SK-N-SH (cell line): ENCODE measurements at regions not wholly inside any gene's neighbourhood (a gene's known extent, or its start where the extent isn't known, plus 50 kb on each side); places are given as distances from the start of the nearest gene placed in this dataset.
A peak's percentile ranks its signal among the peaks of the same experiment; 100 is the strongest.

Experiments used
- CTCF ChIA-PET: fragments of 300-600, 350-600 bp; formaldehyde crosslinking; extraction: SDS; loops from one replicate; lab custom pipeline; 2021; lab: Yijun Ruan, JAX
- POLR2A ChIA-PET: fragments of 350-600 bp; sonication (Branson Sonifier 250); formaldehyde crosslinking; extraction: SDS; loops from one replicate; lab custom pipeline; 2020; ENCODE audit warnings: antibody characterized with exemption, inconsistent platforms; lab: Yijun Ruan, JAX
- DNase-seq: peaks from one replicate; pipeline ENCODE4 v3.0.0; 2012
- H2AFZ ChIP-seq: fragments of 200-600 bp; sonication (generic); 2 replicates; pipeline ENCODE4 v1.8.1; 2016; ENCODE audit warnings: antibody characterized with exemption, mild to moderate bottlenecking, low read depth
- H3F3A ChIP-seq: fragments of 200-600 bp; sonication (generic); replicated peaks from 2 replicates; pipeline ENCODE3; 2016; ENCODE audit warnings: antibody characterized with exemption, mild to moderate bottlenecking; ENCODE audit not compliant: insufficient read depth
- H3K27ac ChIP-seq, 2 experiments: fragments of 200-500 bp in 1 of 2; fragments of 200-600 bp in 1 of 2; sonication (Bioruptor generic) in 1 of 2; sonication (generic), shearing (Covaris generic) in 1 of 2; 2 replicates each; pipeline versions ENCODE4 v1.5.1 to v1.6.1; 2014 to 2016; ENCODE audit warnings: low read depth in 2 of 2, inconsistent platforms in 1 of 2, low read length in 1 of 2, mild to moderate bottlenecking in 1 of 2, mixed read lengths in 1 of 2
- H3K27me3 ChIP-seq: fragments of 200-600 bp; sonication (generic), shearing (Covaris generic); 2 replicates; pipeline ENCODE4 v1.6.1; 2016; ENCODE audit warnings: mixed run types; ENCODE audit not compliant: insufficient read depth
- H3K36me3 ChIP-seq, 2 experiments: fragments of 200-500 bp in 1 of 2; fragments of 200-600 bp in 1 of 2; sonication (Bioruptor generic) in 1 of 2; sonication (generic) in 1 of 2; replicated peaks in 1 of 2; 2 replicates each; pipeline versions ENCODE3 to v1.5.1; 2014 to 2016; ENCODE audit warnings: low read length in 1 of 2, mild to moderate bottlenecking in 1 of 2; ENCODE audit not compliant: insufficient read depth in 2 of 2, control insufficient read depth in 1 of 2
- H3K4me1 ChIP-seq, 2 experiments: fragments of 200-500 bp in 1 of 2; fragments of 200-600 bp in 1 of 2; sonication (Bioruptor generic) in 1 of 2; sonication (generic), shearing (Covaris generic) in 1 of 2; 2 replicates each; pipeline versions ENCODE4 v1.5.1 to v1.6.1; 2014 to 2016; ENCODE audit warnings: low read depth in 1 of 2, low read length in 1 of 2, mixed run types in 1 of 2; ENCODE audit not compliant: insufficient read depth in 2 of 2, control insufficient read depth in 1 of 2
- H3K4me2 ChIP-seq: fragments of 200-600 bp; sonication (generic), shearing (Covaris generic); 2 replicates; pipeline ENCODE4 v1.6.1; 2017; ENCODE audit warnings: mixed run types
- H3K4me3 ChIP-seq, 2 experiments: fragments of 200-500 bp in 1 of 2; fragments of 200-600 bp in 1 of 2; sonication (Bioruptor generic) in 1 of 2; sonication (generic), shearing (Covaris generic) in 1 of 2; 2 replicates each; pipeline versions ENCODE4 v1.5.1 to v1.8.1; 2014 to 2016; ENCODE audit warnings: low read depth in 2 of 2, inconsistent platforms in 1 of 2, low read length in 1 of 2, mild to moderate bottlenecking in 1 of 2, mixed read lengths in 1 of 2, moderate library complexity in 1 of 2
- H3K79me2 ChIP-seq: fragments of 200-600 bp; sonication (generic); 2 replicates; pipeline ENCODE4 v1.8.1; 2017; ENCODE audit warnings: mild to moderate bottlenecking; ENCODE audit not compliant: insufficient read depth
- H3K9ac ChIP-seq: fragments of 200-600 bp; sonication (generic); 2 replicates; pipeline ENCODE4 v1.6.1; 2017; ENCODE audit warnings: mixed run types
- H3K9me2 ChIP-seq: fragments of 200-600 bp; sonication (generic); 2 replicates; pipeline ENCODE4 v1.6.1; 2017; ENCODE audit warnings: mixed run types
- H3K9me3 ChIP-seq: fragments of 200-600 bp; sonication (generic); 2 replicates; pipeline ENCODE4 v1.6.1; 2017; ENCODE audit warnings: mixed run types, mild to moderate bottlenecking, moderate library complexity
- H4K20me1 ChIP-seq: fragments of 200-600 bp; sonication (generic); 2 replicates; pipeline ENCODE4 v1.6.1; 2017; ENCODE audit warnings: mild to moderate bottlenecking, mixed run types; ENCODE audit not compliant: insufficient read depth
- CHD2 ChIP-seq: fragments of 150-350 bp; IDR thresholded peaks from 2 replicates; pipeline ENCODE4 v1.6.1; 2018; ENCODE audit warnings: low read length; ENCODE audit not compliant: partially characterized antibody
- CTCF ChIP-seq: fragments of 200-600 bp; sonication (generic); IDR thresholded peaks from 2 replicates; pipeline ENCODE4 v1.6.1; 2017; ENCODE audit warnings: antibody characterized with exemption, mild to moderate bottlenecking, moderate library complexity
- FOSL2 ChIP-seq: IDR thresholded peaks from 2 replicates; pipeline ENCODE4 v1.4.0; 2012; ENCODE audit warnings: low read depth, mild to moderate bottlenecking, moderate library complexity, borderline replicate concordance
- MEF2A ChIP-seq: IDR thresholded peaks from 2 replicates; pipeline ENCODE4 v1.4.0; 2012; ENCODE audit warnings: low read depth, borderline replicate concordance
- MXI1 ChIP-seq: IDR thresholded peaks from 2 replicates; pipeline ENCODE4 v1.6.1; 2012; ENCODE audit warnings: mild to moderate bottlenecking, low read depth, low read length, improper control_type of control experiment
- NFIC ChIP-seq: IDR thresholded peaks from 2 replicates; pipeline ENCODE4 v1.4.0; 2012; ENCODE audit warnings: borderline replicate concordance
- NRF1 ChIP-seq: IDR thresholded peaks from 2 replicates; pipeline ENCODE4 v1.6.1; 2012; ENCODE audit warnings: low read depth, mild to moderate bottlenecking, low read length
- POLR2AphosphoS5 ChIP-seq: IDR thresholded peaks from 2 replicates; pipeline ENCODE4 v1.6.1; 2012; ENCODE audit warnings: low read depth, low read length
- RFX5 ChIP-seq: IDR thresholded peaks from 2 replicates; pipeline ENCODE4 v1.6.1; 2012; ENCODE audit warnings: mild to moderate bottlenecking, improper control_type of control experiment, low read length
- RXRA ChIP-seq: IDR thresholded peaks from 2 replicates; pipeline ENCODE4 v1.4.0; 2012; ENCODE audit warnings: low read depth, mild to moderate bottlenecking, borderline replicate concordance
- SIN3A ChIP-seq: IDR thresholded peaks from 2 replicates; pipeline ENCODE4 v1.6.1; 2012; ENCODE audit warnings: low read depth, mild to moderate bottlenecking, low read length, moderate library complexity, borderline replicate concordance
- SMC3 ChIP-seq: IDR thresholded peaks from 2 replicates; pipeline ENCODE4 v1.6.1; 2012; ENCODE audit warnings: low read depth, low read length, improper control_type of control experiment
- TAF1 ChIP-seq: IDR thresholded peaks from 2 replicates; pipeline ENCODE4 v1.6.1; 2012; ENCODE audit warnings: low read depth, mild to moderate bottlenecking, low read length, moderate library complexity, borderline replicate concordance
- ZBTB33 ChIP-seq: IDR thresholded peaks from 2 replicates; pipeline ENCODE4 v1.4.0; 2012; ENCODE audit warnings: low read depth, borderline replicate concordance
- WGBS: methylation state at CpG from one replicate; pipeline ENCODE4 v1.1.6; 2017; ENCODE audit warnings: low lambda C conversion rate; 5-methylcytosine and 5-hydroxymethylcytosine counted together
- TF ChIP-seq, protein P1 (sequence below): IDR thresholded peaks from 2 replicates; pipeline ENCODE4; 2012
- TF ChIP-seq, protein P2 (sequence below): IDR thresholded peaks from 2 replicates; pipeline ENCODE4 v1.4.0; 2012; ENCODE audit warnings: low read depth, borderline replicate concordance
- TF ChIP-seq, protein P3 (sequence below): IDR thresholded peaks from 2 replicates; pipeline ENCODE4 v1.4.0; 2012; ENCODE audit warnings: low read depth
- TF ChIP-seq, protein P4 (sequence below): fragments of 150-350 bp; IDR thresholded peaks from 2 replicates; pipeline ENCODE4 v1.6.1; 2017; ENCODE audit warnings: antibody characterized with exemption, low read length, low read depth, borderline replicate concordance

DNA sequence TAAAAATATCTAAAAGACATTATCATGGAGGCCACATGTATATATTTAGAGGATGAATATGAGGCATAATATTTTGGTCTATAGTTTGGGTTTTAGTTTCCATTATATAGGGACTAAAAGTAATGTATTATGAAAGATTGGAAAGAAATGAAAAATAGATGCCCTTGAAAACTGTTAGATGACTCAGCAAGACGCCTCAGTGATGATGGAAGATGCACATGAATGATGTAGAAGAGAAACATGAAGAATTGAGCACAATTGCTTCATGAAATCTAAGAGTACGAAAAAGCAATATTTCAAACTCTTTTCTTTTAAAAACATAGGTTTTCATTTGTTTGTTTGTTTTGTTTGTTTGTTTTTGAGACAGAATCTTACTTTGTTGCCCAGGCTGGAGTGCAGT, 89.8 kb downstream of the ARL4A start:
- ChIA-PET CTCF (no interaction called here), POLR2A (no interaction called here)
- no peaks in the 10 kb centered on the region for H4K20me1 ChIP-seq
- no peaks in the 10 kb centered on the region for H3K9me2 ChIP-seq
- H3K9ac ChIP-seq, result no peak overlapping the region
- no peaks in the 10 kb centered on the region; the same call in 1 of the 2 replicates for H3K9me3 ChIP-seq
- no peak overlapping the region for H3K4me3 ChIP-seq
- no peaks in the 10 kb centered on the region for H3F3A ChIP-seq
- no peaks in the 10 kb centered on the region for H3K36me3 ChIP-seq
- 47% methylated on average over 2 of the region's 2 CpGs for WGBS
- H3K4me1 ChIP-seq, result peaks cover 0 to 1% of the 10 kb centered on the region in 2 experiments; a peak in 1 of 4 replicates
- H3K27ac ChIP-seq, result no peak overlapping the region
- no peaks in the 10 kb centered on the region for H3K27me3 ChIP-seq
- H2AFZ ChIP-seq, result 0 out of 2 replicates have a peak overlapping the region, but pooled peaks have one; percentile 3
- DNase-seq, result no peak
- H3K4me2 ChIP-seq, result no peak overlapping the region
- no peaks in the 10 kb centered on the region for H3K79me2 ChIP-seq
- TF ChIP-seq NRF1 (no peak), NFIC (no peak), FOSL2 (no peak), CHD2 (no peak), TAF1 (no peak), MXI1 (no peak), ZBTB33 (no peak), POLR2AphosphoS5 (no peak), RFX5 (no peak), SIN3A (no peak), MEF2A (no peak), SMC3 (no peak), CTCF (no peak), RXRA (no peak)
- TF ChIP-seq, protein P1, sequence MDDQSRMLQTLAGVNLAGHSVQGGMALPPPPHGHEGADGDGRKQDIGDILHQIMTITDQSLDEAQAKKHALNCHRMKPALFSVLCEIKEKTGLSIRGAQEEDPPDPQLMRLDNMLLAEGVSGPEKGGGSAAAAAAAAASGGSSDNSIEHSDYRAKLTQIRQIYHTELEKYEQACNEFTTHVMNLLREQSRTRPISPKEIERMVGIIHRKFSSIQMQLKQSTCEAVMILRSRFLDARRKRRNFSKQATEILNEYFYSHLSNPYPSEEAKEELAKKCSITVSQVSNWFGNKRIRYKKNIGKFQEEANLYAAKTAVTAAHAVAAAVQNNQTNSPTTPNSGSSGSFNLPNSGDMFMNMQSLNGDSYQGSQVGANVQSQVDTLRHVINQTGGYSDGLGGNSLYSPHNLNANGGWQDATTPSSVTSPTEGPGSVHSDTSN, result no peak
- TF ChIP-seq, protein P2, sequence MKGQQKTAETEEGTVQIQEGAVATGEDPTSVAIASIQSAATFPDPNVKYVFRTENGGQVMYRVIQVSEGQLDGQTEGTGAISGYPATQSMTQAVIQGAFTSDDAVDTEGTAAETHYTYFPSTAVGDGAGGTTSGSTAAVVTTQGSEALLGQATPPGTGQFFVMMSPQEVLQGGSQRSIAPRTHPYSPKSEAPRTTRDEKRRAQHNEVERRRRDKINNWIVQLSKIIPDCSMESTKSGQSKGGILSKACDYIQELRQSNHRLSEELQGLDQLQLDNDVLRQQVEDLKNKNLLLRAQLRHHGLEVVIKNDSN, result no peak
- TF ChIP-seq, protein P3, sequence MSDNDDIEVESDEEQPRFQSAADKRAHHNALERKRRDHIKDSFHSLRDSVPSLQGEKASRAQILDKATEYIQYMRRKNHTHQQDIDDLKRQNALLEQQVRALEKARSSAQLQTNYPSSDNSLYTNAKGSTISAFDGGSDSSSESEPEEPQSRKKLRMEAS, result no peak
- TF ChIP-seq, protein P4, sequence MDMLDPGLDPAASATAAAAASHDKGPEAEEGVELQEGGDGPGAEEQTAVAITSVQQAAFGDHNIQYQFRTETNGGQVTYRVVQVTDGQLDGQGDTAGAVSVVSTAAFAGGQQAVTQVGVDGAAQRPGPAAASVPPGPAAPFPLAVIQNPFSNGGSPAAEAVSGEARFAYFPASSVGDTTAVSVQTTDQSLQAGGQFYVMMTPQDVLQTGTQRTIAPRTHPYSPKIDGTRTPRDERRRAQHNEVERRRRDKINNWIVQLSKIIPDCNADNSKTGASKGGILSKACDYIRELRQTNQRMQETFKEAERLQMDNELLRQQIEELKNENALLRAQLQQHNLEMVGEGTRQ, result no peak
